Esophagus muscularis mucosa (tissue), 4 donors: ENCODE measurements at regions not wholly inside any gene's neighbourhood (a gene's known extent, or its start where the extent isn't known, plus 50 kb on each side); places are given as distances from the start of the nearest gene placed in this dataset.

Source experiments
- CTCF ChIP-seq, 3 experiments: fragments of 200-600 bp in 2 of 3; fragments of 450-650 bp in 1 of 3; sonication (generic) in 2 of 3; IDR thresholded peaks; one replicate each; pipeline ENCODE4 v1.5.1; 2017 to 2019; ENCODE audit warnings: antibody characterized with exemption in 3 of 3, mild to moderate bottlenecking in 2 of 3, moderate library complexity in 1 of 3
- EP300 ChIP-seq: sonication (generic); formaldehyde crosslinking; IDR thresholded peaks from one replicate; pipeline ENCODE4 v1.6.1; 2017; ENCODE audit warnings: antibody characterized with exemption
- POLR2A ChIP-seq: fragments of 450-650 bp; IDR thresholded peaks from one replicate; pipeline ENCODE4 v1.6.1; 2017; ENCODE audit warnings: antibody characterized with exemption, moderate library complexity, mild to moderate bottlenecking, low read depth

- TF ChIP-seq CTCF (IDR thresholded peaks at IDR 0.05), result no peak
- no peak for TF ChIP-seq POLR2A
- no peak for TF ChIP-seq EP300
Measured at GRCh38 chr5:9766581-9766980, 136.4 kb upstream of the TAS2R1 start.
